Progenitor cell of endocrine pancreas (in vitro differentiated cells): ENCODE measurements at regions not wholly inside any gene's neighbourhood (a gene's known extent, or its start where the extent isn't known, plus 50 kb on each side); places are given as distances from the start of the nearest gene placed in this dataset.

Experiments
- DNase-seq: peaks from one replicate; pipeline ENCODE4 v3.0.0; 2021; ENCODE audit warnings: low spot score; ENCODE audit not compliant: unreplicated experiment
- H3K27ac Mint-ChIP-seq: 2 replicates; pipeline ENCODE4 v1.8.0; 2021; ENCODE audit warnings: mild to moderate bottlenecking, moderate library complexity, mixed read lengths
- H3K27me3 Mint-ChIP-seq: 2 replicates; pipeline ENCODE4 v1.8.0; 2021; ENCODE audit warnings: mixed read lengths
- H3K36me3 Mint-ChIP-seq: 2 replicates; pipeline ENCODE4 v1.8.0; 2022; ENCODE audit warnings: mixed read lengths; ENCODE audit not compliant: insufficient read depth
- H3K4me1 Mint-ChIP-seq: 2 replicates; pipeline ENCODE4 v1.8.0; 2021; ENCODE audit warnings: low read depth, mixed read lengths
- H3K4me3 Mint-ChIP-seq: 2 replicates; pipeline ENCODE4 v1.8.0; 2021; ENCODE audit warnings: low read depth, mild to moderate bottlenecking, moderate library complexity, mixed read lengths
- H3K9me3 Mint-ChIP-seq: 2 replicates; pipeline ENCODE4 v1.8.0; 2021; ENCODE audit warnings: low read depth, mixed read lengths
- TF ChIP-seq, protein P1 (sequence below): fragments of 200-600 bp; sonication (generic); IDR thresholded peaks from one replicate; pipeline ENCODE4 v1.5.0; 2021; ENCODE audit warnings: antibody characterized with exemption, mild to moderate bottlenecking; ENCODE audit not compliant: unreplicated experiment

DNA sequence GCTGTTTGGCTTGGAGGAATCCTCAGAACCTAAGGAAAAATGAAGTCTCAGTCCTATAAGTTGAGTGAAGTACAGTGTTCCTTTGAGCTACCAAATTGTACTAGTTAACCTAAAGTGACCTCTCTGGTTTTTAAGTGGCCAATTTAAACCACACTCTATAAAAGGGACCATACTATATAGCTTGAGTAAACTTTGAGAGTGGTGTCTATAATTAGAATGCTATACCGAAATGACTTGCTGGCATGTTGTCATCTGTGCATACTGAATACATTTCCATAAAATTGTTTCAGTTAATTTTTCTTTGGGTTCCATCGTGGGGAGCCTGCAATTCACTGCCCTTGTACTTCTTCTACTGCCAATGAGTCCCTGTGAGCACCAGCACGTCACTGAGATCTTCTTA is 151.1 kb downstream of the DKK1 start:
- no peak overlapping the region for H3K4me3 Mint-ChIP-seq
- DNase-seq: no peak
- TF ChIP-seq, protein P1, sequence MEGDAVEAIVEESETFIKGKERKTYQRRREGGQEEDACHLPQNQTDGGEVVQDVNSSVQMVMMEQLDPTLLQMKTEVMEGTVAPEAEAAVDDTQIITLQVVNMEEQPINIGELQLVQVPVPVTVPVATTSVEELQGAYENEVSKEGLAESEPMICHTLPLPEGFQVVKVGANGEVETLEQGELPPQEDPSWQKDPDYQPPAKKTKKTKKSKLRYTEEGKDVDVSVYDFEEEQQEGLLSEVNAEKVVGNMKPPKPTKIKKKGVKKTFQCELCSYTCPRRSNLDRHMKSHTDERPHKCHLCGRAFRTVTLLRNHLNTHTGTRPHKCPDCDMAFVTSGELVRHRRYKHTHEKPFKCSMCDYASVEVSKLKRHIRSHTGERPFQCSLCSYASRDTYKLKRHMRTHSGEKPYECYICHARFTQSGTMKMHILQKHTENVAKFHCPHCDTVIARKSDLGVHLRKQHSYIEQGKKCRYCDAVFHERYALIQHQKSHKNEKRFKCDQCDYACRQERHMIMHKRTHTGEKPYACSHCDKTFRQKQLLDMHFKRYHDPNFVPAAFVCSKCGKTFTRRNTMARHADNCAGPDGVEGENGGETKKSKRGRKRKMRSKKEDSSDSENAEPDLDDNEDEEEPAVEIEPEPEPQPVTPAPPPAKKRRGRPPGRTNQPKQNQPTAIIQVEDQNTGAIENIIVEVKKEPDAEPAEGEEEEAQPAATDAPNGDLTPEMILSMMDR: no peak

GRCh38 chr10:52466464-52466863 is 152.4 kb downstream of the DKK1 start:
- Mint-ChIP-seq H3K27me3 (no peaks in the 10 kb centered on the region), H3K27ac (no peak overlapping the region), H3K4me1 (no peaks in the 10 kb centered on the region), H3K9me3 (no peaks in the 10 kb centered on the region), H3K36me3 (no peaks in the 10 kb centered on the region), H3K4me3 (no peak overlapping the region)
- TF ChIP-seq, protein P1: no peak
- no peak for DNase-seq

More for the DNA sequence above, 151.1 kb downstream of the DKK1 start:
- no peaks in the 10 kb centered on the region for H3K27me3 Mint-ChIP-seq
- no peaks in the 10 kb centered on the region for H3K9me3 Mint-ChIP-seq
- H3K27ac Mint-ChIP-seq: no peak overlapping the region
- no peaks in the 10 kb centered on the region for H3K36me3 Mint-ChIP-seq
- H3K4me1 Mint-ChIP-seq: no peaks in the 10 kb centered on the region

DNA sequence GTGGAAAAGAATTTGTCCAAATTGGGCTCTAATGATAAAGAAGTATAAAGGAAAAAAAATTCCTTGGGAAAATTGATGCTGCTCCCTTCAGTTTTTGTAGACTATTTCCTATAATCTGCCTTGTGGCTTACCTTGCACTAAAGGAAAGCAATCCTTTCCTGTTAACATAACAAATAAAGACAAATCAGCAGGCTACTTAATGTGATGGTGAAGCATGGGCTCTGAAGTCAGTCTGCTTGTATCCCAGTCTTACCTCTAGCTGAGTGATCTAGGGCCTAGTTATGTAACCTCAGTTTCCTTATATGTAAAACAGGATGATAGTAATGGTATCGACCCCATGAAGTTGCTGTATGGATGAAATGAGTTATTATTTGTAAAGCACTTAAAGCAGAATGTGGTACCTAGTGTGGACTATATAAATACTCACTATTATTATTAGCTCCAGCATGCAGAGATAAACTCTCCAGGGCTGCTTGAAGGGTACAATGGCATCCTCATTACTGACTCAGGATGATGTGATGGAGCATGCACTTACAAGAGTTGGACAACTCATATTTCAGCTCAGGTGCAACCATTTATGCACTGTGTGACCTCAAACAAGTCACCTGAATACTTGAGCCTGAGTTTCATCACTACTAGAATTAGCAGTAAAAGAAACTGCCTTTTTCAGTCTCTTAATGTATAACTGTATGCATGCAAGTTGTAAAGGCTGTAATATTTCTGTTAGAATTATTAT is 156.1 kb downstream of the DKK1 start:
- Mint-ChIP-seq H3K4me3 (no peak overlapping the region), H3K27me3 (no peaks in the 10 kb centered on the region), H3K9me3 (no peaks in the 10 kb centered on the region), H3K36me3 (no peaks in the 10 kb centered on the region), H3K27ac (no peak overlapping the region), H3K4me1 (no peaks in the 10 kb centered on the region)
- TF ChIP-seq, protein P1: no peak
- no peak for DNase-seq

- H3K4me1 Mint-ChIP-seq: no peaks in the 10 kb centered on the region
- DNase-seq: no peak
- TF ChIP-seq, protein P1: no peak
Measured at GRCh38 chr10:52472406-52473146, 158.5 kb downstream of the DKK1 start.

DNA sequence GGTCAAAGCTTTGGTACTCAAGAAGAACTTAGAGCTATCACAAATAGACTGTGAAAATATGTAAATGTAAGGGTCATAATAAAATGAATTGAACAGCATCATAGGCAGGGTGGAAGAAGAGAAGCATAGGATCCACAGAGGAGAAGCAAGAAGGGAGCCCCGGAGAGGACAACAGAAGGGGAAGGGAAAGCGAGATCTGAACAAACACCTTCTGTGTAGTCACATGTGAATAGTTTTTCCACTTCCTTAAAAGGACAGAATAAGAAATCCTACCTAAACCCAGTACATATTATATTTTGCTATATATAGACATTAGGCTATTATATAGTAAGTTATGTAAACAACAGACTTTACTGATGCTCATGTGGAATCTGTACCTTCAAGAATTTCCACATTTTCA is 160.2 kb downstream of the DKK1 start:
- Mint-ChIP-seq H3K9me3 (no peaks in the 10 kb centered on the region), H3K27ac (no peak overlapping the region), H3K4me3 (no peak overlapping the region), H3K27me3 (no peaks in the 10 kb centered on the region), H3K36me3 (no peaks in the 10 kb centered on the region), H3K4me1 (no peaks in the 10 kb centered on the region)
- DNase-seq: no peak
- TF ChIP-seq, protein P1: no peak

More at GRCh38 chr10:52472406-52473146, 158.5 kb downstream of the DKK1 start:
- H3K9me3 Mint-ChIP-seq: no peaks in the 10 kb centered on the region
- no peak overlapping the region for H3K4me3 Mint-ChIP-seq
- no peak overlapping the region for H3K27ac Mint-ChIP-seq
- no peaks in the 10 kb centered on the region for H3K36me3 Mint-ChIP-seq
- no peaks in the 10 kb centered on the region for H3K27me3 Mint-ChIP-seq
